HL-60 (cell line): ENCODE measurements at regions not wholly inside any gene's neighbourhood (a gene's known extent, or its start where the extent isn't known, plus 50 kb on each side); places are given as distances from the start of the nearest gene placed in this dataset.

Experiments
- POLR2AphosphoS5 ChIP-seq: IDR thresholded peaks from 2 replicates; pipeline ENCODE4 v1.6.1; 2012; ENCODE audit warnings: low read depth
- TF ChIP-seq, protein P1 (sequence below): IDR thresholded peaks from one replicate; pipeline ENCODE4 v1.5.1; 2011; ENCODE audit warnings: low read length, control low read depth, inconsistent platforms; ENCODE audit not compliant: insufficient read depth
- TF ChIP-seq, protein P2 (sequence below): IDR thresholded peaks from 2 replicates; pipeline ENCODE4 v1.6.1; 2012; ENCODE audit warnings: low read depth; ENCODE audit not compliant: insufficient replicate concordance

DNA sequence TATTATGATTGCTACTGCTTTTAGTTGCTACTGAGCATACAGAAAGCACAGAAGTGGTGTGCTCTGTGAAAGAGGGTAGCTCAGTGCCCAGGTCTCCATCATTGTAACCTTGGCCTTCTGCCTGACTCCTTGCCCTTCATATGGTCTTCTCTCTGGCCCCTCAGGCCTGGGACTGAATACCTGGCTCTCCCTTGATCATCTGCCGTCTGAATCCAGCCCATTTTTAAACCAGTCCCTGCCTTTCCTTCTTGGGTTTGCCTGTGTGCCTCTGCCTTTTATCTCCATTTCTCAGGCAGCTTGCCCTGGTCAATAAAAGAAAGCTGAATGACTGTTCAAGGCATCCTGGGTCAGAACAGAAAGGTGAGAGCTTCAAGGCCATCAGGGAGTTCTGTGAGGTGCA, 109.1 kb upstream of the ZNF438 start:
- TF ChIP-seq, protein P1, sequence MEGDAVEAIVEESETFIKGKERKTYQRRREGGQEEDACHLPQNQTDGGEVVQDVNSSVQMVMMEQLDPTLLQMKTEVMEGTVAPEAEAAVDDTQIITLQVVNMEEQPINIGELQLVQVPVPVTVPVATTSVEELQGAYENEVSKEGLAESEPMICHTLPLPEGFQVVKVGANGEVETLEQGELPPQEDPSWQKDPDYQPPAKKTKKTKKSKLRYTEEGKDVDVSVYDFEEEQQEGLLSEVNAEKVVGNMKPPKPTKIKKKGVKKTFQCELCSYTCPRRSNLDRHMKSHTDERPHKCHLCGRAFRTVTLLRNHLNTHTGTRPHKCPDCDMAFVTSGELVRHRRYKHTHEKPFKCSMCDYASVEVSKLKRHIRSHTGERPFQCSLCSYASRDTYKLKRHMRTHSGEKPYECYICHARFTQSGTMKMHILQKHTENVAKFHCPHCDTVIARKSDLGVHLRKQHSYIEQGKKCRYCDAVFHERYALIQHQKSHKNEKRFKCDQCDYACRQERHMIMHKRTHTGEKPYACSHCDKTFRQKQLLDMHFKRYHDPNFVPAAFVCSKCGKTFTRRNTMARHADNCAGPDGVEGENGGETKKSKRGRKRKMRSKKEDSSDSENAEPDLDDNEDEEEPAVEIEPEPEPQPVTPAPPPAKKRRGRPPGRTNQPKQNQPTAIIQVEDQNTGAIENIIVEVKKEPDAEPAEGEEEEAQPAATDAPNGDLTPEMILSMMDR = no peak
- no peak for TF ChIP-seq POLR2AphosphoS5
- TF ChIP-seq, protein P2, sequence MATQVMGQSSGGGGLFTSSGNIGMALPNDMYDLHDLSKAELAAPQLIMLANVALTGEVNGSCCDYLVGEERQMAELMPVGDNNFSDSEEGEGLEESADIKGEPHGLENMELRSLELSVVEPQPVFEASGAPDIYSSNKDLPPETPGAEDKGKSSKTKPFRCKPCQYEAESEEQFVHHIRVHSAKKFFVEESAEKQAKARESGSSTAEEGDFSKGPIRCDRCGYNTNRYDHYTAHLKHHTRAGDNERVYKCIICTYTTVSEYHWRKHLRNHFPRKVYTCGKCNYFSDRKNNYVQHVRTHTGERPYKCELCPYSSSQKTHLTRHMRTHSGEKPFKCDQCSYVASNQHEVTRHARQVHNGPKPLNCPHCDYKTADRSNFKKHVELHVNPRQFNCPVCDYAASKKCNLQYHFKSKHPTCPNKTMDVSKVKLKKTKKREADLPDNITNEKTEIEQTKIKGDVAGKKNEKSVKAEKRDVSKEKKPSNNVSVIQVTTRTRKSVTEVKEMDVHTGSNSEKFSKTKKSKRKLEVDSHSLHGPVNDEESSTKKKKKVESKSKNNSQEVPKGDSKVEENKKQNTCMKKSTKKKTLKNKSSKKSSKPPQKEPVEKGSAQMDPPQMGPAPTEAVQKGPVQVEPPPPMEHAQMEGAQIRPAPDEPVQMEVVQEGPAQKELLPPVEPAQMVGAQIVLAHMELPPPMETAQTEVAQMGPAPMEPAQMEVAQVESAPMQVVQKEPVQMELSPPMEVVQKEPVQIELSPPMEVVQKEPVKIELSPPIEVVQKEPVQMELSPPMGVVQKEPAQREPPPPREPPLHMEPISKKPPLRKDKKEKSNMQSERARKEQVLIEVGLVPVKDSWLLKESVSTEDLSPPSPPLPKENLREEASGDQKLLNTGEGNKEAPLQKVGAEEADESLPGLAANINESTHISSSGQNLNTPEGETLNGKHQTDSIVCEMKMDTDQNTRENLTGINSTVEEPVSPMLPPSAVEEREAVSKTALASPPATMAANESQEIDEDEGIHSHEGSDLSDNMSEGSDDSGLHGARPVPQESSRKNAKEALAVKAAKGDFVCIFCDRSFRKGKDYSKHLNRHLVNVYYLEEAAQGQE = no peak
